ENCODE measurements at regions not wholly inside any gene's neighbourhood (a gene's known extent, or its start where the extent isn't known, plus 50 kb on each side); places are given as distances from the start of the nearest gene placed in this dataset.

DNA sequence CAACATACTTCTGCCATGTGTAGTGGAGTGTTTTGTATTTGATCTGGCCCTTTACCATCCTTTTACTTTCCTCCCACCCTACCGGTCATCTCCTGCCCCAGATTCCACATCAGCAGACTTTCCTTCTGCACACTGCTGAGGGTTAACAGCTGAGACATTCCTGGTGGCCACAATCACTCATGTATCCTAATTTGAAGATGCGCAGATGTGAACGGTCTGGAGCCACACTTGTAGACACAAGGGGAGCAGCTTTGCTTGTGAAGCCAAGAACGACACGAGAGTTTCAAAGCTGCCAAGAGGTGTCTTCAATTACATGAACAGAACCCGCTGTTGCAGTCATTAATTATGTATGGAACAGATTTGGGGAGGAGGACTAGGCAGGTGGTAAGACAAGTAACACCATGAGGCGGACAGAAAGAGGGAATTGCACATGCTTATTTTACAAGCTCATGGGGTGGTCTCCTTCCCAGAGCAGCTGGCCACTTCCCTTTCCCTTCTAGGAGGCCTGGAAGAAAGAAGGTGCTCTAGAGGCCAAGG lies 260.7 kb upstream of the KLHL29 start:
- TF ChIP-seq HDAC2 (CRISPR knock-in tag; IDR thresholded peaks at IDR 0.05) (no peak), ZKSCAN8 (CRISPR knock-in tag; IDR thresholded peaks at IDR 0.05; ENCODE audit: borderline replicate concordance) (no peak), YEATS2 (CRISPR knock-in tag; IDR thresholded peaks at IDR 0.05; ENCODE audit: borderline replicate concordance) (no peak), EZH2 (conservative IDR thresholded peaks at IDR 0.05; ENCODE audit: low read depth, low read length) (no peak), NCOA1 (CRISPR knock-in tag; IDR thresholded peaks at IDR 0.05) (no peak), MXI1 (IDR thresholded peaks at IDR 0.05; ENCODE audit: borderline replicate concordance, low read depth, low read length) (no peak), NR3C1 (CRISPR knock-in tag; IDR thresholded peaks at IDR 0.05) (no peak), CHD4 (IDR thresholded peaks at IDR 0.05; ENCODE audit: borderline replicate concordance, low read length) (no peak), POLR2A (IDR thresholded peaks at IDR 0.05; ENCODE audit: insufficient read depth in 1 of 2, low read depth in 2 of 2, low read length in 2 of 2) (no peak), ZNF333 (CRISPR knock-in tag; IDR thresholded peaks at IDR 0.05; ENCODE audit: borderline replicate concordance) (no peak), JUN (CRISPR knock-in tag; IDR thresholded peaks at IDR 0.05) (no peak), HOXA7 (CRISPR knock-in tag; IDR thresholded peaks at IDR 0.05) (no peak)
- TF ChIP-seq, protein P1, sequence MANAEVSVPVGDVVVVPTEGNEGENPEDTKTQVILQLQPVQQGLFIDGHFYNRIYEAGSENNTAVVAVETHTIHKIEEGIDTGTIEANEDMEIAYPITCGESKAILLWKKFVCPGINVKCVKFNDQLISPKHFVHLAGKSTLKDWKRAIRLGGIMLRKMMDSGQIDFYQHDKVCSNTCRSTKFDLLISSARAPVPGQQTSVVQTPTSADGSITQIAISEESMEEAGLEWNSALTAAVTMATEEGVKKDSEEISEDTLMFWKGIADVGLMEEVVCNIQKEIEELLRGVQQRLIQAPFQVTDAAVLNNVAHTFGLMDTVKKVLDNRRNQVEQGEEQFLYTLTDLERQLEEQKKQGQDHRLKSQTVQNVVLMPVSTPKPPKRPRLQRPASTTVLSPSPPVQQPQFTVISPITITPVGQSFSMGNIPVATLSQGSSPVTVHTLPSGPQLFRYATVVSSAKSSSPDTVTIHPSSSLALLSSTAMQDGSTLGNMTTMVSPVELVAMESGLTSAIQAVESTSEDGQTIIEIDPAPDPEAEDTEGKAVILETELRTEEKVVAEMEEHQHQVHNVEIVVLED (CRISPR knock-in tag; IDR thresholded peaks at IDR 0.05; ENCODE audit: borderline replicate concordance), result no peak

Data from HepG2 (cell line).